Brain microvascular endothelial cell (primary cell): ENCODE measurements at regions not wholly inside any gene's neighbourhood (a gene's known extent, or its start where the extent isn't known, plus 50 kb on each side); places are given as distances from the start of the nearest gene placed in this dataset.
A peak's percentile ranks its signal among the peaks of the same experiment; 100 is the strongest.

Experiments
- DNase-seq: peaks from one replicate; pipeline ENCODE4 v3.0.0-alpha.2; 2020
- H3K27ac ChIP-seq: fragments of 250-450 bp; sonication (Bioruptor Pico); 2 replicates; pipeline ENCODE4 v1.5.1; 2020; ENCODE audit warnings: mild to moderate bottlenecking, moderate library complexity
- H3K27me3 ChIP-seq: fragments of 250-450 bp; sonication (Bioruptor Pico); replicated peaks from 2 replicates; pipeline ENCODE4 v1.5.1; 2020; ENCODE audit warnings: mild to moderate bottlenecking
- H3K36me3 ChIP-seq: fragments of 250-450 bp; sonication (Bioruptor Pico); replicated peaks from 2 replicates; pipeline ENCODE4 v1.5.1; 2020; ENCODE audit warnings: mild to moderate bottlenecking
- H3K4me3 ChIP-seq: 2 replicates; pipeline ENCODE4 v1.5.1; 2011; ENCODE audit warnings: low read depth, mild to moderate bottlenecking, control low read depth, low read length, moderate library complexity
- in situ Hi-C: cut with HindIII; loops from 2 replicates; pipeline ENCODE4 v1.10.0; 2017; ENCODE audit warnings: low sequenced_read_pairs, low pct_ligation_motif_present
- TF ChIP-seq, protein P1 (sequence below): IDR thresholded peaks from 2 replicates; pipeline ENCODE4 v1.5.1; 2011; ENCODE audit warnings: low read depth, mild to moderate bottlenecking, moderate library complexity, low read length, control low read depth, inconsistent platforms; ENCODE audit errors: missing control alignments

DNA sequence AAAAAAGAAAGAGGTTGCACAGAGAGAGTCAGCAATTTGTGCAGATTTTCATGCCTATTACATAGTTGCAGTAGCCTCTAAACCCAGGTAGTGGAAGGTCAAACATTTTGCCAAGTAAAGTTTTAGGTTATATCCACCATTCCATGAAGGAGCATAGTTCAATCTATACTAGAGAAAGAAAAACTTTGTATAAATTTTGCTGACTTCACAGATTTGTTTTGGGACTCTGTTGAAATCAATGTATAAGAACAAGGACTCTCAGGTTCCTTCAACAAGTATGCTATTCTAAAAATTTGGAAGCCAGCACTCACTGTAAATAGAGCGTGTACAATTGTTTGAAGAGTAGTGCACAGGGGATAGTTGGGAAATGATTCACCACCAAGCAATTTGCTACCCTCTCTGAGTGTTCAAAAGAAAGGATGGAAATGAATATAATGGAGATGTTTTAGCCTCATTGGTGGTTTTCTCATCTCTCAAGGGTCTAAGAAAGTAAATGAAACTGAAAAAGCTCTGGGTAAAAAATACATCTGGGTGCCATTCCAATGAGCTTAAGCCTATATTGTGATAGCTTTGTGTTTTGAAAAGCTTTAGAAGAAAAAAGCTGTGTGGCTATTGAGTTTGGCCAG is 508.4 kb upstream of the LUZP2 start:
- peak; percentile 64 for DNase-seq
- TF ChIP-seq, protein P1, sequence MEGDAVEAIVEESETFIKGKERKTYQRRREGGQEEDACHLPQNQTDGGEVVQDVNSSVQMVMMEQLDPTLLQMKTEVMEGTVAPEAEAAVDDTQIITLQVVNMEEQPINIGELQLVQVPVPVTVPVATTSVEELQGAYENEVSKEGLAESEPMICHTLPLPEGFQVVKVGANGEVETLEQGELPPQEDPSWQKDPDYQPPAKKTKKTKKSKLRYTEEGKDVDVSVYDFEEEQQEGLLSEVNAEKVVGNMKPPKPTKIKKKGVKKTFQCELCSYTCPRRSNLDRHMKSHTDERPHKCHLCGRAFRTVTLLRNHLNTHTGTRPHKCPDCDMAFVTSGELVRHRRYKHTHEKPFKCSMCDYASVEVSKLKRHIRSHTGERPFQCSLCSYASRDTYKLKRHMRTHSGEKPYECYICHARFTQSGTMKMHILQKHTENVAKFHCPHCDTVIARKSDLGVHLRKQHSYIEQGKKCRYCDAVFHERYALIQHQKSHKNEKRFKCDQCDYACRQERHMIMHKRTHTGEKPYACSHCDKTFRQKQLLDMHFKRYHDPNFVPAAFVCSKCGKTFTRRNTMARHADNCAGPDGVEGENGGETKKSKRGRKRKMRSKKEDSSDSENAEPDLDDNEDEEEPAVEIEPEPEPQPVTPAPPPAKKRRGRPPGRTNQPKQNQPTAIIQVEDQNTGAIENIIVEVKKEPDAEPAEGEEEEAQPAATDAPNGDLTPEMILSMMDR: no peak
- in situ Hi-C loops: no loop called here
- Histone ChIP-seq H3K27ac (peak overlapping the region; percentile 26), H3K4me3 (no peak overlapping the region), H3K36me3 (no peaks in the 10 kb centered on the region), H3K27me3 (no peaks in the 10 kb centered on the region)

DNA sequence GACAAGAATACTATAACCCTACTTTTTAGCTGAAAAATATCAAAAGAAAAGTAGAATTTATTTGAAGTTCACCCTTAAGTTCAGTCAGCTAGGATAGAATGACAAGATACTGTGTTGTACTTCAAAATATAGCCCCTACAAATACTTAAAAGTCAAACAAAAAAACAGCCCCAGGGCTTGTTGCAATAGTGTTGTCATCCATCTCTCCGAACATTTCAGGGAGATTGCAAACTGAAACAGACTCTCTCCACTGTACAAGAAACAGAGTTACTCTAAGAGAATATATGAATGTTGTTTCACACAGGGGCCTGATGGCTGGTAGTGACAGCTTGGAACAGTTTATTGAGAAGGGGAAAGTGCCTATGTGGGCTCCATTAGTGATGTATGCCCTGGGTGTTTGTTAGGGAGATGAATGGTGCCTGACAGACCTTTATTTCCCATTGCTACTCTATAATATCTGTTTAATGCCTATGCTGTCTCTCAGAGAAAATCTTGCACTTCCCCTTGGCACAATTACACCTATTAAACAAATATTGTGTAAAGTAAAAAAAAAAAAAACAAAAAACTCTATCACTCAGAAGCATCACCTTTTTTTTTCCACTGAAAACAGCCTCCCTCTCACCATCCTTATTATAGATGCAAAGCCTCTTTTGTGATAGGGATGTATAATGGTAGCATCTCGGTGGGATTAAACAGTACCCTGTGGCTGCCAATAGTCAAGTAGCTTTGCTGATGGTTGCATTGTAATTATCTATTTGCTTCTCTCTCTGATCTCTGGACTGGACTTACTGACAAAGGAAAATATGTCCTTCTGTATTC is 506.3 kb upstream of the LUZP2 start:
- DNase-seq: no peak
- in situ Hi-C loops: no loop called here
- no peaks in the 10 kb centered on the region for H3K27me3 ChIP-seq
- H3K36me3 ChIP-seq: no peaks in the 10 kb centered on the region
- H3K27ac ChIP-seq: no peak overlapping the region
- H3K4me3 ChIP-seq: no peak overlapping the region
- TF ChIP-seq, protein P1: no peak

DNA sequence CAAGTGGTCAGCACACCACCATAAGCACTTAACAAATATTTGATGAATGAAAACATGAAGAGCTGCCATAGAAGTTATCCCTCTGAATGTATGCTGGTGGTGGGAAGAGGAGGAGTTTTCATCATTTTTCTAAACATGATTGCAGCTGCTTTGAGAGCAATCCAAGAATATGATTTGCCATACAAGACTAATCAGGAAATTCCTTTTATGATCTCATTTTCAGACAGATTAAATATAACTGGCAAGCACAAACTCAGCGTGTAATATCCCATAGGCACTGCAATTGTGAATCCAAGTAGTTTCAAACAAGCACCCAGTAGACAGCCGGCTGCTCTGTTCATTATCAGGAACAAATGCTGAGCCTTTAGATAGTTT is 505.7 kb upstream of the LUZP2 start:
- no peaks in the 10 kb centered on the region for H3K36me3 ChIP-seq
- H3K4me3 ChIP-seq: no peak overlapping the region
- peak; percentile 33 for DNase-seq
- no peaks in the 10 kb centered on the region for H3K27me3 ChIP-seq
- TF ChIP-seq, protein P1: no peak
- peak overlapping the region; percentile 8 for H3K27ac ChIP-seq
- in situ Hi-C loops: no loop called here

DNA sequence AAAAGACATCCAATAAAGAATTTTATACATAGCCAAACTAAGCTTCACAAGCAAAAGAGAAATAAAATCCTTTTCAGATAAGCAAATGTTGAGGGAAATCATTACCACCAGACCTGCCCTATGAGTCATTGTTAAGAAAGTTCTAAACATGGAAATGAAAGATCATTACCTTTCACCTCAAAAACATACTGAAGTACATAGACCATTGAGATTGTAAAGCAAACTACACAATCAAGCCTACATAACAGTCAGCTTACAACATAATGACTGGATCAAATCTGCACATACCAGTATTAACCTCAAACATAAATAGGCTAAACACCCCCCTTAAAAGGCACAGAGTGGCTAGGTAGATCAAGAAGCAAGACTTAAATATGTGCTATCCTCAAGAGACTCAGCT is 501.0 kb upstream of the LUZP2 start:
- Histone ChIP-seq H3K27ac (peak overlapping the region; percentile 11), H3K4me3 (no peak overlapping the region), H3K27me3 (no peaks in the 10 kb centered on the region), H3K36me3 (no peaks in the 10 kb centered on the region)
- TF ChIP-seq, protein P1: no peak
- peak; percentile 19 for DNase-seq
- in situ Hi-C loops: no loop called here

DNA sequence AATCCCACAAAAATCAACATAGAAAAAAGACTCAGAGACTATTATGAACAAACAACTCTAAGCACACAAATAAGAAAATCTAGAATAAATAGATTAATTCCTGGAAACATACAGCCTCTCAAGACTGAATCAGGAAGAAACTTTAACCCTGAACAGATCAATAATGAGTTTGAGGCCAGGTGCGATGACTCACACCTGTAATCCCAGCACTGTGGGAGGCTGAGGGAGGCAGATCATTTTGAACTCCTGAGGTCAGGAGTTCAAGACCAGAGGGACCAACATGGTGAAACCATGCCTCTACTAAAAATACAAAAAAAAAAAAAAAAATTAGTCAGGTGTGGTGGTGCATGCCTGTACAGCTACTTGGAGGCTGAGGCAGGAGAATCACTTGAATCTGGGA is 499.5 kb upstream of the LUZP2 start:
- TF ChIP-seq, protein P1: no peak
- in situ Hi-C loops: no loop called here

More for the DNA sequence above, 499.5 kb upstream of the LUZP2 start:
- Histone ChIP-seq H3K27me3 (no peaks in the 10 kb centered on the region), H3K27ac (no peak overlapping the region), H3K4me3 (no peak overlapping the region), H3K36me3 (no peaks in the 10 kb centered on the region)
- DNase-seq: no peak
